ENCODE measurements at regions not wholly inside any gene's neighbourhood (a gene's known extent, or its start where the extent isn't known, plus 50 kb on each side); places are given as distances from the start of the nearest gene placed in this dataset.

- peak; percentile 38 for DNase-seq (ENCODE audit: low read depth)
Measured at GRCh38 chr5:74378464-74378863, 262.1 kb downstream of the ENC1 start.

- no peak for DNase-seq (ENCODE audit: low read depth)
Measured at GRCh38 chr5:74376187-74376586, 264.3 kb downstream of the ENC1 start.

DNA sequence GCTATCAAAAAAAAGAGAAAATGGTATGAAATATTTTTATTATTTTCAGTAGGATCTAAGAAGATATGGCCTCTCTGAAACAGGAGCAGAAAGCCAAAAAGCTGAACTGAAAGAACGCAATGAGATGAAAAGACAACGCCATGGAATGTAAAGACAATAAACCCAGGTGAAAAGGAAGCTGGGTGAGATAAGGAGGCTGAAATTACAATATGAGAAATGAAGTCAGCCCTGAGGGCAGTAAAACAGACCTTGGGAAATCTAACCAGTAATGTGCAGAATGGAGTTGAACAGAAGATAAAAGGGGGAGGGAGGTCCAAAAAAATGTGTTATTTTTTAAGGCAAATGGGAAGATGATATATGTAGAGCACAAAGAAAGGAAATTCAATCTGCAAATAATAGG, 265.3 kb downstream of the ENC1 start:
- no peak for DNase-seq (ENCODE audit: low read depth)

DNA sequence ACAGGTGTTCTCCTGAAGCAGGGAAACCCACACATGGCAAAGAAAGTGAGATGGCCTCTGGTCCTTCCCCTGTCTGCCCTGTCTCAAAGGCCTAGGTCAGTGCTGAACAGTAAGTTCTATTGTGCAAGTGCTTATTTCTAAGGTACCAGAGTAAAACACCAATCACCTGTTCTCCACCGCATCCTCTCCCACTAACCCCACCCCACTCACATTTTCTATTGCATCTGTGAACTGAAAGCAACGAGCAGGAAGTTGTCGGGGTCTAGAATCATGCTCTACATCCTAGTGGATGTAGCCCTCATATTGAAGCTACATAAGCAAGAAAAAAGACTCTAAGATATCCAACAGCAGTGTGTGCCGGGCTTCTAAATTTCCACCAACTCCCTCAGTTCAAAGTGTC, 265.9 kb downstream of the ENC1 start:
- DNase-seq (ENCODE audit: low read depth) = no peak

- DNase-seq (ENCODE audit: low read depth) = no peak
Measured at GRCh38 chr5:74373076-74373475, 267.5 kb downstream of the ENC1 start.

- DNase-seq (ENCODE audit: low read depth) = no peak
Measured at GRCh38 chr5:74372502-74373064, 267.9 kb downstream of the ENC1 start.

- no peak for DNase-seq (ENCODE audit: low read depth)
Measured at GRCh38 chr5:74372051-74372450, 268.5 kb downstream of the ENC1 start.

DNA sequence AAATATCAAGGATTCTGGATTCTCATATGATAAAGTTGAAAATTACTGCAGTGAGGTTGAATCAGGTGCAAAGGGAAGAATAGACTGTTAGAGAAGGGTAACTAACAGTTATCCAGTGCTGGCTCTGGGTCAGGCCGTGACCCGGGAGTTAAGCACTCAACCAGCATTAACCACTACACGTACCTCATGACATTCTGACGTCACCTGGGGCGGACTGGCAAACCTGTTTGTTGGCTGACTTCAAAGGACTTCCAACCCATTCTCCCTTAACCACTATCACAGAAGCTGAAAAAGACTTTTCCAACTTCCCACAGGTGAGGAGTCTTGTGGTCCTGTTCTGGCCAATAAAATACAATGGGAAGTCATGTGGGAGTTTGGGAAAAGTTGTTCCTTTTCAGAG, 268.9 kb downstream of the ENC1 start:
- DNase-seq (ENCODE audit: low read depth) = no peak

- DNase-seq (ENCODE audit: low read depth) = no peak
Measured at GRCh38 chr5:74370168-74370567, 270.4 kb downstream of the ENC1 start.

GRCh38 chr5:74369173-74369572, 271.4 kb downstream of the ENC1 start:
- no peak for DNase-seq (ENCODE audit: low read depth)

- no peak for DNase-seq (ENCODE audit: low read depth)
Measured at GRCh38 chr5:74367934-74368333, 272.6 kb downstream of the ENC1 start.

- DNase-seq (ENCODE audit: low read depth) = no peak
Measured at GRCh38 chr5:74367241-74367733, 273.2 kb downstream of the ENC1 start.

DNA sequence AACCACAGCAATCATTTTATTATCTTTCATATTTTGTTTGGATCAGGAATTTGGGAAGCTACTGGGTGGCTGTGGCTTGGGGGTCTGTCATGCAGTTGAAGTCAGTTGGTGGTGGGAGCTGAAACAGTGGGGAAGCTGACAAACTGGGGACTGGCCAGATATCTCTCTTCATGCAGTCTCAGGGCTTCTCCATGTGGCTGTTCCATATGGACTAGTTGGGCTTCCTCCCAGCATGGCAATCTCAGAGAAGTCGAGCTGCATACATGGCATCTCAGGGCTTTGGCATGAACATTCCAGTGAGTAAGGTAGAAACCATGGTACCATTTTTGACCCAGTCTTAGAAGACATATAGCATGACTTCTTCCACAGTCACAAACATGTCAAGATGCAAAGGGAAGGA, 274.8 kb downstream of the ENC1 start:
- no peak for DNase-seq (ENCODE audit: low read depth)

- DNase-seq (ENCODE audit: low read depth) = no peak
Measured at GRCh38 chr5:74364507-74364906, 276.0 kb downstream of the ENC1 start.

- no peak for DNase-seq (ENCODE audit: low read depth)
Measured at GRCh38 chr5:74363603-74364205, 276.8 kb downstream of the ENC1 start.

GRCh38 chr5:74361406-74362358, 278.8 kb downstream of the ENC1 start:
- no peak for DNase-seq (ENCODE audit: low read depth)

DNA sequence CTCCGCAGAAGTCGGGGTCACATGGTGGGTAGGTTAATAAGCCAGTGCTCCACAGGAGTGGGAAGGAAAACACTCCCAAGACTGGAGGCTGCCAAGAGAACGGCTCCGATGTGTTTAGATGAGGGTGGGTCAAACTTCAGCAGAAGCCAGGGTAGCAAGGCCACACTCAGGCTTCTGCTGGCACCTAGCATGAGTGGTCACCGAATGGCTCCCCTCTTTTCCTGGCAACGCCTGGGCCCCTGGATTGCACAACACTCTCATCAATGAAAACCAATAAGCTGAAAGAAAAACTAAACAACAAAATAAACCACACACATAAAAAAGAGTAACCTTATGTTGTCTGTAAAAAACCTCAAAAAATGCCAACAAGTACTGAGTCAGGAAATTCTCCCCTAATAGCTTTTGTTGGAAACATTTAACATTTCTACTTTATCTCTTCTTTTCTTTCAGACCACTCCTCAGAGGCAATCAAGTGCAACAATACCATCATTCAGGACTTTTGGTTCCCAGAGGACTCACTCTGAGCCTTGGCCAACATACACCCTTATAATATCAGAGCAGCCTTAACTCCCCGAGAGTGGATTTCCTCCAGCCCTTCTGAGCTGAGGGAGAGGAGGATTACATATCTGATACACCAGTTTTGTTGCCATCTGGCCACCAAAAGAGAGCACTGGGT, 279.9 kb downstream of the ENC1 start:
- no peak for DNase-seq (ENCODE audit: low read depth)

DNA sequence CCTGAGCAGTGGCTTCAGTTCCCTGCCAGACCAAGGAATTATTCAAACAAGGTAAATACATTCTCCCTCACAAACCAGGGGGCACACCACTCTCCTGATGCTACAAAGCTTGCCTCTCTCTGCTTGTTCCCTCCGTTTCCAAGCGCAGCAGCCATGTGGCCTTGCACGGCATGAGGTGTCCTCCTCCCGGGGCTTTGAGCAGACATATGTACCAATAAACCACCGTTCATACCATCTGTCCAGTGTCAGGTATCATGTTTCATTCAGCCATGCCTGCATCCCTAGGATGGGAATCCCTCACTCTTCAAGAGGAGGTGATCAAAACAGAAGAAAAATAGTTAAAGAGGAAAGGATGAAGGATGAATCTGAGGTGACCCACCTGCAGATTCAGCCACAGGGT, 282.7 kb downstream of the ENC1 start:
- DNase-seq (ENCODE audit: low read depth) = no peak

GRCh38 chr5:74356009-74356695, 284.4 kb downstream of the ENC1 start:
- DNase-seq (ENCODE audit: low read depth) = no peak

GRCh38 chr5:74355041-74355824, 285.3 kb downstream of the ENC1 start:
- no peak for DNase-seq (ENCODE audit: low read depth)

- DNase-seq (ENCODE audit: low read depth) = peak; percentile 30
Measured at GRCh38 chr5:74352256-74352655, 288.3 kb downstream of the ENC1 start.
